Ectodermal cell (in vitro differentiated cells): ENCODE measurements at regions not wholly inside any gene's neighbourhood (a gene's known extent, or its start where the extent isn't known, plus 50 kb on each side); places are given as distances from the start of the nearest gene placed in this dataset.

Experiments
- H3K27ac ChIP-seq: 2 replicates; pipeline ENCODE4 v1.7.0; 2013; ENCODE audit warnings: mild to moderate bottlenecking, low read depth, low read length; ENCODE audit not compliant: insufficient read depth, poor library complexity, severe bottlenecking
- H3K27me3 ChIP-seq: 2 replicates; pipeline ENCODE4 v1.7.0; 2013; ENCODE audit warnings: mild to moderate bottlenecking, low read length; ENCODE audit not compliant: insufficient read depth, control insufficient read depth, poor library complexity, severe bottlenecking
- H3K36me3 ChIP-seq: one replicate; pipeline ENCODE4 v1.7.0; 2013; ENCODE audit warnings: low read length; ENCODE audit not compliant: control insufficient read depth, insufficient read depth
- H3K4me1 ChIP-seq: one replicate; pipeline ENCODE4 v1.7.0; 2013; ENCODE audit warnings: low read length; ENCODE audit not compliant: control insufficient read depth, insufficient read depth
- H3K4me3 ChIP-seq: 2 replicates; pipeline ENCODE4 v1.7.0; 2013; ENCODE audit warnings: low read depth, low read length, control low read depth; ENCODE audit not compliant: insufficient read depth
- H3K9me3 ChIP-seq: 2 replicates; pipeline ENCODE4 v1.7.0; 2013; ENCODE audit warnings: mild to moderate bottlenecking, low read length, moderate library complexity; ENCODE audit not compliant: control insufficient read depth
- WGBS, 2 experiments: methylation state at CpG; one replicate each; pipeline ENCODE4 v1.1.7; 2013; ENCODE audit warnings: missing lambda C conversion rate in 2 of 2; 5-methylcytosine and 5-hydroxymethylcytosine counted together

DNA sequence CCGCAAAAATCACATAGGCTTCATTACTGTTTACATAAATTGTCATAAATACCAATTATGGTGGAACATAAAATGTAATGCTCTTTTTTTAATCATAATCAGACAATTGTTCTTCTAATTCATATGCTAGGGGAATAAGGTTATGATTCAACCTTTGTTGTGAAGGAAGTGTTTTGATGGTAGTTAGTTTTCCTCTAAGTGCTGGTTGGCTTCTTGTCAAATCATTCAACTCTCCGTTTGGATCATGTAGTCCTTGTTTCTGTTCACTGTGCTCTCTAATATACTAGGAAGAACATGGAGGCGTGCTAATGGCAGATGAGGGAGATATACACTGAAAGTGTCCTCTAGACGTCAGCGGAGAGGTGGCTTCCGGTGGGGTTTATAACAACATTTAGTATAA is 1938.0 kb upstream of the PIK3C3 start:
- Histone ChIP-seq H3K4me3 (no peak overlapping the region), H3K27ac (no peak overlapping the region), H3K36me3 (no peaks in the 10 kb centered on the region), H3K9me3 (no peaks in the 10 kb centered on the region), H3K4me1 (peaks cover 24% of the 10 kb centered on the region), H3K27me3 (no peaks in the 10 kb centered on the region)
- 91% methylated on average over 5 to 6 of the region's 6 CpGs for WGBS, 2 experiments

GRCh38 chr18:40016405-40016804 is 1938.6 kb upstream of the PIK3C3 start:
- Histone ChIP-seq H3K36me3 (no peaks in the 10 kb centered on the region), H3K27ac (no peak overlapping the region), H3K4me3 (no peak overlapping the region), H3K27me3 (no peaks in the 10 kb centered on the region), H3K4me1 (peaks cover 24% of the 10 kb centered on the region), H3K9me3 (no peaks in the 10 kb centered on the region)
- WGBS, 2 experiments = 89% methylated on average over 1 of the region's 1 CpG; no CpG with 5 or more reads in 1 of the 2 experiments

GRCh38 chr18:40013001-40013609 is 1941.9 kb upstream of the PIK3C3 start:
- no peak overlapping the region for H3K4me3 ChIP-seq
- H3K27ac ChIP-seq = no peak overlapping the region
- H3K9me3 ChIP-seq = no peaks in the 10 kb centered on the region
- no peaks in the 10 kb centered on the region for H3K36me3 ChIP-seq
- H3K4me1 ChIP-seq = peaks cover 9% of the 10 kb centered on the region
- no peaks in the 10 kb centered on the region for H3K27me3 ChIP-seq

DNA sequence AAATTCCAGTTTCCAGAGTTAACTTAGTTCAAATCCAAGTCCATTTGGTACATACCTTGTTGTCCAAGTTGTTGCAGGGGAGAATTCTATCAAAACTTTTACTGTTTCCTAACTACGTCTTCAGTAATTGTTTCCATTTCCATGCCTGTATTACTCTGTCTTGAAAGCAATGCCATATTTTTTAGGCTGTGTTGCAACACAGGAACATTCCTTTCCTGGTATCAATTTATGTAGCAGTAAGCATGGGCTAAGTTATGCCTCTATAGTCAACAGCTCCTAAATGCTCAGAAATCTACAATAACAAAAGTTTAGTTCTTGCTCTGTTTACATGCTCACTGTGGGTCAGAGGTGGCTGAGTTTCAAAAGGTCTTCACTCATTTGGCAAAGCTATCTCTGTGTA is 1943.8 kb upstream of the PIK3C3 start:
- Histone ChIP-seq H3K36me3 (no peaks in the 10 kb centered on the region), H3K9me3 (no peaks in the 10 kb centered on the region), H3K4me3 (no peak overlapping the region), H3K4me1 (no peaks in the 10 kb centered on the region), H3K27me3 (no peaks in the 10 kb centered on the region), H3K27ac (no peak overlapping the region)
- WGBS, 2 experiments = 89 to 100% methylated on average over 1 of the region's 1 CpG

DNA sequence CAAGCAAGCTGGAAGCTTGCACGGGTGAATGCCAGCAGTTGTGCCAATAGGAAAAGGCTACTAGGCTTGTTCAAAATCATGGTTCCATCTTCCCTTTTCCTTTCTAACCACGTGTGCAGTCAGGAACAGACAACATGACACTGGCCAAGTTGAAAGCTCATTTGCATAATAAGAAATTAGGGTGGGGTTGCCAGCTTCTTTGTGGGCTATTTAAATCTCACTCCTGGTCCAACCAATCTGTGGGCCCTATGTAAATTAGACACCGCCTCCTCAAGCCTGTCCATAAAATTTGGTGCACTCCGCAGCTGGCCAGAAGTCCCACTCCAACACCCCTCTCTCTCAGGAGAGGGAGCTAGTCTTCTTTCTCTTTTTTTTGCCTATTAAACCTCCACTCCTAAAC is 1948.4 kb upstream of the PIK3C3 start:
- no peak overlapping the region for H3K27ac ChIP-seq
- no peaks in the 10 kb centered on the region for H3K36me3 ChIP-seq
- 87 to 89% methylated on average over 3 to 4 of the region's 4 CpGs for WGBS, 2 experiments
- no peaks in the 10 kb centered on the region for H3K9me3 ChIP-seq
- H3K27me3 ChIP-seq = no peaks in the 10 kb centered on the region
- H3K4me3 ChIP-seq = no peak overlapping the region
- H3K4me1 ChIP-seq = no peaks in the 10 kb centered on the region

GRCh38 chr18:40004246-40004645 is 1950.8 kb upstream of the PIK3C3 start:
- WGBS, 2 experiments = 95 to 97% methylated on average over 3 of the region's 3 CpGs
- no peaks in the 10 kb centered on the region for H3K36me3 ChIP-seq
- no peaks in the 10 kb centered on the region for H3K27me3 ChIP-seq
- no peak overlapping the region for H3K4me3 ChIP-seq
- no peak overlapping the region for H3K27ac ChIP-seq
- no peaks in the 10 kb centered on the region for H3K4me1 ChIP-seq
- no peaks in the 10 kb centered on the region for H3K9me3 ChIP-seq

GRCh38 chr18:39998317-39998716 is 1956.7 kb upstream of the PIK3C3 start:
- no peak overlapping the region for H3K27ac ChIP-seq
- H3K4me1 ChIP-seq = no peaks in the 10 kb centered on the region
- H3K9me3 ChIP-seq = no peaks in the 10 kb centered on the region
- no peaks in the 10 kb centered on the region for H3K36me3 ChIP-seq
- H3K27me3 ChIP-seq = no peaks in the 10 kb centered on the region
- WGBS, 2 experiments = 76 to 87% methylated on average over 6 of the region's 6 CpGs
- H3K4me3 ChIP-seq = no peak overlapping the region

DNA sequence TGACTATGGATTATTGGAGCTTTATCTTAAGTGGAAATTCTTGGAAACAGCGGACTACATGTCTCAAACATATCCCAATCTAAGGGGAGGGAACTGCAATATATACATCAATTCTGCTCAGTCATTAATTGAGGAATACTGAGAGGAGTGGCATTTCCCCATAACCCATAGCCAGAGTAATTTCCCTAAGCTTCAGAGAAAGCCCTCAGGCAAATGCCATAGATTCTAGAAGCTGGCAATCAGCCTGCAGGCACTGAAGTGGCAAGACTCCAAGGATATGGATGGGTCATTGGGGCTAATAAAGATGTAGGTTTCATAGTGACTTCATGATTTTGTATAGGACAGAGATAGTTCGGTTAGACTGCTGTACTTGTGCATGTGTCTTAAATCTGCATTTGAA is 1960.5 kb upstream of the PIK3C3 start:
- Histone ChIP-seq H3K9me3 (no peaks in the 10 kb centered on the region), H3K36me3 (no peaks in the 10 kb centered on the region), H3K4me3 (no peak overlapping the region), H3K4me1 (peaks cover 16% of the 10 kb centered on the region), H3K27ac (no peak overlapping the region), H3K27me3 (no peaks in the 10 kb centered on the region)
- WGBS, 2 experiments = 77 to 100% methylated on average over 1 to 2 of the region's 2 CpGs

DNA sequence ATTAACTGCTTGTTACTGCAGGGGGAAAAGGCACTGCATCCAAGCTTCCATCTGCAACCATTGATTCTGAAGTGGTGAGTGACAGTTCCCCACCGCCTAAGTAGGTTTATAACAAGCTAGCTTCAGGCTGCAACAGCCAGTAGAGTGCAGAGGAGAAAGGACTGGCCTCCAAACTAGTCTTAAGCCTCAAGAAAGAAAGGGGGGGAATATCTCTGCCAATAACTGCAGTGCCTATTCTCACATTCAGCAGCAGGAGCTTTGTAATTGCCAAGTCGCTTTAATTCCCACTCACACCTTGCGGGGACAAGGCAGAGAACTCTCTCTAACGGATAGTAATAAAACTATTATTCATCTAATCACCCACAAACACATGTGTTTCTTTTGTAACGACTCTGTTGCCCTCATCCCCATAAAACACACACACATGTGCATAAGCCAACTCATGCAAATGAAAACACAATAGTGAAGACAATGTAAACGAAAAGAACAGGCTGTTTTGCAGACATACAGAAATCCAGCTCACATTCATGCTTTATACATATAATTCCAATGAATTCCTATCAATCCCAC is 1963.3 kb upstream of the PIK3C3 start:
- Histone ChIP-seq H3K27ac (no peak overlapping the region), H3K27me3 (no peaks in the 10 kb centered on the region), H3K4me1 (peaks cover 16% of the 10 kb centered on the region), H3K4me3 (no peak overlapping the region), H3K9me3 (no peaks in the 10 kb centered on the region), H3K36me3 (no peaks in the 10 kb centered on the region)
- WGBS, 2 experiments = 78 to 82% methylated on average over 6 of the region's 6 CpGs

- peaks cover 16% of the 10 kb centered on the region for H3K4me1 ChIP-seq
- no peaks in the 10 kb centered on the region for H3K9me3 ChIP-seq
Measured at GRCh38 chr18:39990540-39990939, 1964.5 kb upstream of the PIK3C3 start.

GRCh38 chr18:39976771-39977170 is 1978.3 kb upstream of the PIK3C3 start:
- Histone ChIP-seq H3K4me3 (no peak overlapping the region), H3K27me3 (no peaks in the 10 kb centered on the region), H3K27ac (no peak overlapping the region), H3K4me1 (no peaks in the 10 kb centered on the region), H3K36me3 (no peaks in the 10 kb centered on the region), H3K9me3 (no peaks in the 10 kb centered on the region)
- 93% methylated on average over 9 of the region's 9 CpGs for WGBS, 2 experiments

More at GRCh38 chr18:39990540-39990939, 1964.5 kb upstream of the PIK3C3 start:
- Histone ChIP-seq H3K4me3 (no peak overlapping the region), H3K36me3 (no peaks in the 10 kb centered on the region), H3K27me3 (no peaks in the 10 kb centered on the region), H3K27ac (no peak overlapping the region)
